Calu3 (cell line): ENCODE measurements at regions not wholly inside any gene's neighbourhood (a gene's known extent, or its start where the extent isn't known, plus 50 kb on each side); places are given as distances from the start of the nearest gene placed in this dataset.

Source experiments
- BruUV-seq: library from RNA; stranded (reverse); fragments of 400-500 nt; replicated peaks from 2 replicates; lab custom pipeline; 2021; lab: Mats Ljungman, UMichigan
- CTCF ChIA-PET: fragments of 300-600 bp; sonication (Branson Sonifier 250); formaldehyde crosslinking; loops from one replicate; lab custom pipeline; 2022; ENCODE audit warnings: antibody characterized with exemption; lab: Charles Lee
- DNase-seq: peaks from one replicate; pipeline ENCODE4 v3.0.0; 2022
- H3K27ac Mint-ChIP-seq: one replicate; pipeline ENCODE4 v1.8.0; 2022; ENCODE audit warnings: mixed read lengths; ENCODE audit not compliant: unreplicated experiment
- H3K27me3 Mint-ChIP-seq: one replicate; pipeline ENCODE4 v1.8.0; 2022; ENCODE audit warnings: mixed read lengths; ENCODE audit not compliant: unreplicated experiment
- H3K36me3 Mint-ChIP-seq: one replicate; pipeline ENCODE4 v1.8.0; 2022; ENCODE audit warnings: mild to moderate bottlenecking, moderate library complexity, mixed read lengths; ENCODE audit not compliant: insufficient read depth, unreplicated experiment
- H3K4me1 Mint-ChIP-seq: one replicate; pipeline ENCODE4 v1.8.0; 2022; ENCODE audit warnings: mild to moderate bottlenecking, low read depth, mixed read lengths; ENCODE audit not compliant: unreplicated experiment
- H3K4me3 Mint-ChIP-seq: one replicate; pipeline ENCODE4 v1.8.0; 2022; ENCODE audit warnings: mild to moderate bottlenecking, low read depth, moderate library complexity, mixed read lengths; ENCODE audit not compliant: unreplicated experiment
- H3K9me3 Mint-ChIP-seq: one replicate; pipeline ENCODE4 v1.8.0; 2022; ENCODE audit warnings: low read depth, mixed read lengths; ENCODE audit not compliant: unreplicated experiment
- intact Hi-C: fragments of 100-400 bp; cut with micrococcal nuclease; formaldehyde crosslinking; loops from one replicate; pipeline ENCODE4 v1.10.0; 2022; ENCODE audit not compliant: unreplicated experiment
- TF ChIP-seq, protein P1 (sequence below): fragments of 200-600 bp; IDR thresholded peaks from one replicate; pipeline ENCODE4 v1.8.0; 2022; ENCODE audit warnings: antibody characterized with exemption; ENCODE audit not compliant: unreplicated experiment

DNA sequence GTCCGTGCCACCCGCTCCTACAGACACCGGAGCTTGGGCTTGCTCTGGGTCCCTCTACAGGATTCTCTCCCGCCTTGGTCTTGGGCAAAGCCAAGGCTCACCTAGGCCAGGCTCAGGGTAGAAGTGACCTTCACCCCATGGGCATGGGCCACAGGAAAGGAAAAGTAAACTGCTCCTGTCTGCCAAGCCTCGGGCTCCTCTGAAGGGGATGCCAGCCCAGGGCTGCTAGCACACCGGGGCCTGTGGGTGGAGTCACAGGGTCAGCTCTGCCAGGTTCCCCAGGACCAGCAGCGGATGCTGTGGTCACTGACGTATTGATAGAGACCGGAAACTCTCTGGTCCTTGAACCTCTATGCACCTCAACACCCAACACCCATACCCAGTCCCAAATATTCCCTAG lies 222.7 kb upstream of the MGMT start:
- no peak overlapping the region for H3K4me3 Mint-ChIP-seq
- no peaks in the 10 kb centered on the region for H3K36me3 Mint-ChIP-seq
- peaks cover 5% of the 10 kb centered on the region for H3K9me3 Mint-ChIP-seq
- TF ChIP-seq, protein P1, sequence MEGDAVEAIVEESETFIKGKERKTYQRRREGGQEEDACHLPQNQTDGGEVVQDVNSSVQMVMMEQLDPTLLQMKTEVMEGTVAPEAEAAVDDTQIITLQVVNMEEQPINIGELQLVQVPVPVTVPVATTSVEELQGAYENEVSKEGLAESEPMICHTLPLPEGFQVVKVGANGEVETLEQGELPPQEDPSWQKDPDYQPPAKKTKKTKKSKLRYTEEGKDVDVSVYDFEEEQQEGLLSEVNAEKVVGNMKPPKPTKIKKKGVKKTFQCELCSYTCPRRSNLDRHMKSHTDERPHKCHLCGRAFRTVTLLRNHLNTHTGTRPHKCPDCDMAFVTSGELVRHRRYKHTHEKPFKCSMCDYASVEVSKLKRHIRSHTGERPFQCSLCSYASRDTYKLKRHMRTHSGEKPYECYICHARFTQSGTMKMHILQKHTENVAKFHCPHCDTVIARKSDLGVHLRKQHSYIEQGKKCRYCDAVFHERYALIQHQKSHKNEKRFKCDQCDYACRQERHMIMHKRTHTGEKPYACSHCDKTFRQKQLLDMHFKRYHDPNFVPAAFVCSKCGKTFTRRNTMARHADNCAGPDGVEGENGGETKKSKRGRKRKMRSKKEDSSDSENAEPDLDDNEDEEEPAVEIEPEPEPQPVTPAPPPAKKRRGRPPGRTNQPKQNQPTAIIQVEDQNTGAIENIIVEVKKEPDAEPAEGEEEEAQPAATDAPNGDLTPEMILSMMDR, result no peak
- CTCF ChIA-PET, result no interaction called here
- no TSS peak for BruUV-seq
- no peak overlapping the region for H3K27ac Mint-ChIP-seq
- DNase-seq, result no peak
- H3K4me1 Mint-ChIP-seq, result no peaks in the 10 kb centered on the region
- no peaks in the 10 kb centered on the region for H3K27me3 Mint-ChIP-seq
- intact Hi-C loops, result no loop called here

DNA sequence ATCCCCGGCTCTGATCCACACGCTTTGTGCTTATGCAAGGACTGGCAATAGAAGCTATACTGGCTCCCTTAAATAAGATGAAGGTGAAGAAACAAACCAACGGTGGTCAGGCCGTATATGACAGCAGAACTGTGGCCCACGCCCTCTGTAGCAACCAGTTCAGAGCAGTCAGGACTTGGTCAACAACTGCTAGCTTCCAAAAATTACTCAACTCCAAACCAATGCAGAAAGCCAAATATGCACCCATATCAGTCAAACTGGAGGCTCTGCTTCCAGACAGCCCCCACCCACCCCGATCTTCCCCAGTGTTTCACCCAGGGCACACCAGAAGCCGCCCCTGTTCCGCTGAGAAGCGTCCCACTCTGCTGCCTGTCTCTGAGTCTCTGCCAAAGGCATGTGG lies 222.3 kb upstream of the MGMT start:
- no TSS peak for BruUV-seq
- Mint-ChIP-seq H3K36me3 (no peaks in the 10 kb centered on the region), H3K27me3 (no peaks in the 10 kb centered on the region), H3K4me3 (no peak overlapping the region), H3K4me1 (no peaks in the 10 kb centered on the region), H3K27ac (no peak overlapping the region), H3K9me3 (peaks cover 5% of the 10 kb centered on the region)
- intact Hi-C loops, result no loop called here
- TF ChIP-seq, protein P1, result no peak
- CTCF ChIA-PET, result interaction anchor here (0.8 kb wide), 1 partner anchor 502 kb away, joined by 4 read pairs; no protein-coding TSS in a partner anchor
- no peak for DNase-seq

GRCh38 chr10:129253161-129253864 lies 213.7 kb upstream of the MGMT start:
- DNase-seq, result no peak
- Mint-ChIP-seq H3K9me3 (peaks cover 7% of the 10 kb centered on the region), H3K36me3 (no peaks in the 10 kb centered on the region), H3K4me1 (no peaks in the 10 kb centered on the region), H3K4me3 (no peak overlapping the region), H3K27ac (no peak overlapping the region), H3K27me3 (no peaks in the 10 kb centered on the region)
- intact Hi-C loops, result no loop called here
- CTCF ChIA-PET, result no interaction called here
- BruUV-seq, result no TSS peak
- TF ChIP-seq, protein P1, result no peak

DNA sequence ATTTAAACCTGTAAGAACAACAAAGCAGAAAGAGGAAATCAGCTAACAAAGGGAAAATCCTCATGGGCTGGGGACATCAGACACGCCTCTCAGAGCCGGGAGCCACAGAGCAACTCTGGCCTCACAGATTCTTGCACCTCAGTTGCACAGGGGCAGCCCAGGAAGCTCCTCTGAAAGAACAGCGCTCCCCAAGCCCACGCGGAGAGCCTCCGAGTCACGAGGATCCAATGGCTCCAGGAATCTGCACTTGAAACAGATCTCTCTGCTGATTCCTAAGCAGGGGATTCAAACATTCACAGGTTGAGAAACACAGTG lies 213.2 kb upstream of the MGMT start:
- Mint-ChIP-seq H3K4me1 (no peaks in the 10 kb centered on the region), H3K27ac (no peak overlapping the region), H3K9me3 (peaks cover 7% of the 10 kb centered on the region), H3K4me3 (no peak overlapping the region), H3K36me3 (no peaks in the 10 kb centered on the region), H3K27me3 (no peaks in the 10 kb centered on the region)
- CTCF ChIA-PET, result no interaction called here
- no TSS peak for BruUV-seq
- intact Hi-C loops, result no loop called here
- no peak for DNase-seq
- TF ChIP-seq, protein P1, result no peak
